NCI-H146 treated with DMSO at 0.1 percent for 48 hours (cell line): ENCODE measurements at regions not wholly inside any gene's neighbourhood (a gene's known extent, or its start where the extent isn't known, plus 50 kb on each side); places are given as distances from the start of the nearest gene placed in this dataset.

ENCODE experiments used
- DNase-seq: peaks from one replicate; lab custom pipeline; 2025; ENCODE audit not compliant: unreplicated experiment; lab: John Stamatoyannopoulos, UW

DNA sequence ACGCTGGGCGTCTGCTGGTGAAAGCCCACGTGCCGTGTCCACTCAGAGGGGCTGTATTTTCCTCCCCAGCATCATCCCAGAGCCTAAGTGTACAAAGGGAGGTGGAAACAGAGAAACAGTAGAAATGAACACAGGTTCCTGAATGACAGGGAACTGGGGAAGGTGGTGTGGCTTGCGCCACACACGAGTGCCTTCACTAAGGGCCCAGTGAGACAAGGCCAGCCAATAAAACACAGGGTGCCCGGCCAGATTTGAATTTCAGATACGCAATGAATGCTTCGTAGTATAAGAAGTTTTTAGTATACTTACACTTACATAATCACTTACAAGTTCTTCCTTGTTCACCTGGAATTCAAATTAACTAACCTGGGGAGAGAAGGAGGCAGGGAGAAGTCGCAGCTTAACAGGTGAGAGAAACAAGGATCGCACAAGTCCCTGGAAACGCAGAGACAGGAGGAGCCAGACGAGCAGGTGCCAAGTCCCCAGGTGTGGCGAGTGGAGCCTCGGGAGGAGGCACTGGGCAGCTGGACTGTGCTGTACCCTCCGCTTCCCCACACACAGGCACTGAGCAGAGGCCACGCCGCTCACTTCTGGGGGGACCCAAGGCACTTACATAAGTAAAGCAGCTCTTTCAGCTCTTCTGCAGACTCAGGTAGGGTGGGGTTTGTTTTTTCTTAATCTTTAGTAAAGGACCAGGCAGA is 105.2 kb upstream of the MGMT start:
- no peak for DNase-seq

DNA sequence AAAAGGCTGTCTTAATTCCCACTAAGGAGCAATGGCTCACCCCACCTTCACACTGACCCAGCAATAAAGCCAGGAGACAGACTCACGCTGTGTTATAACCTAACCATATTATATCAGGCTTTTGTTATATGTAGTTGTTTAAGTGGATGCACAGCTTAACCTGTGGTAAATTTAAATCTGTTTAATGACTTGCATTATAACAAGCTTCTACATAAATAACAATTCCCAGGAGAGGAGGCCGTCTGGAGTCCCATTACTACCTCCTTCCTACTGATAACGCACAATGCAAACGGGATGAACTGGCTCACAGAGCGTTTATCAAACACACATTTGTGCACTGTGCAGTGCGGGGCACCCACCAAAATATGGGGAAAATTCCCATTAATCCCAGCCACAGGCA is 102.1 kb upstream of the MGMT start:
- no peak for DNase-seq

DNA sequence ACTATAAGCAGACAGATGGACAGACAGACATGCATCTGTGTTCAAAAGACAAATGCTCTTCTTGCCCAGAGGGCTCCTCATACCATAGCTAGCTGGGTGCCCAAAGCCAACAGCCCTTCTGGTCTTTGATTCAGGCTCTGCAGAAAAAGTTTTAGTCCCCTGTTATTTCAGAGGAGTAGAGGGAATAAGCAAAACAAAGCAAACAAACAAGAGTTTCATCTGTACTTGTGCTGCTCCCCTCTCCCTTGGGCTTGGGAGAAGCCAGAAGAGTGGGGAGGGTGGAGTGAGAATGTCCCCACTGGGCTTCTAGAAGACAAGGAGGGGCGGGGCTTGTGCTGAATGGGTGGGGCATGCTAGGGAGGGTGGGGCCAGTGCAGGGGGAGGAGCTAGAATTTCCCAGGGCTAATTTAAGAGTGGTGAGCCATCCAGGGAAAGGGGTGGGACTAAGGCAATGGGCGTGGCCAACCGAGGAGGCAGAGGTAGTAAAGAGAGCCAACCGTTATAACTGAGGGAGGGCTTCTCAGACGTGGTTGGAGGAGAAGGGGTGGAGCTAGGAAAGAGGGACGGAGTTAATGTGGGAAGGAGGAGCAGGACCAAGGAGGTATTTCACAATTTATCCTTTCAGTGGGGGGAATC is 101.2 kb upstream of the MGMT start:
- no peak for DNase-seq

DNA sequence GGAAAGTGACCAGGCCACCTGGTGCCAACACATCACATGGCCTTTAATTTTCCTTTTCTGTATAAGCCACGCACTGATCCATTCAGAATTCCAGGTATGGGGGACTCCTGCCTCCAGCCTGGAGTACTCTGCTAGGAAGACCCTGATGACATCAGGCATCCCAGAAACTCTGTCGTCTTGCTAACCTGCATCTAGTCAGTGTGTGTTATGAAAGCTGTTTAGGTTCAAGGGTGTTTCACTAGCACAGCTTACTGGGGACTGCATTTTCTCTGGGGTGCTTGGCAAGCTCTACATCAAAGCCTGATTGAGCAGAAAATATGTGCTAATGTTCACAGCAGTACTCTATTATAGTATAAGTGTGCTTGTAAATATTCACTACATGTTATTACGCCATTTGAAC is 100.6 kb upstream of the MGMT start:
- no peak for DNase-seq

DNA sequence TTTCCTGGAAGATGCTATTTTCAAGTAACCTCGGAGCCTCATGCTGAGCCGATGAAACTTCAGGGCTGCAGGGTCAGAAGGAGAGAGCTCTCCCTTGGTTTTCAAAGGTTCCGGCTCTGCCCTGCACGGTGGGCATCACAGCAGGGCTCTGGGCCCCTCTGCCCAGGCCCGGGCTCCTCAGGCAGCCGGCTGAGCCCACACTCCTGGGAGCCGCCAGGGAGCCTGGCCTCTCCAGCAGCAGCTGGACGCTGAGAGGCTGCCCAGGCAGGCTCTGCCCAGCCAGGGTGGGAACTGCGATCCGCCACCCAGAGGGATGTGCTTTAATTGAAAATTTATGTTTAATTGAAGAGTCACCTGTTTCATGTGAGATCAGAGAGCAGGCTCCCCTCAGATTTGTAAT is 97.5 kb upstream of the MGMT start:
- DNase-seq = no peak

DNA sequence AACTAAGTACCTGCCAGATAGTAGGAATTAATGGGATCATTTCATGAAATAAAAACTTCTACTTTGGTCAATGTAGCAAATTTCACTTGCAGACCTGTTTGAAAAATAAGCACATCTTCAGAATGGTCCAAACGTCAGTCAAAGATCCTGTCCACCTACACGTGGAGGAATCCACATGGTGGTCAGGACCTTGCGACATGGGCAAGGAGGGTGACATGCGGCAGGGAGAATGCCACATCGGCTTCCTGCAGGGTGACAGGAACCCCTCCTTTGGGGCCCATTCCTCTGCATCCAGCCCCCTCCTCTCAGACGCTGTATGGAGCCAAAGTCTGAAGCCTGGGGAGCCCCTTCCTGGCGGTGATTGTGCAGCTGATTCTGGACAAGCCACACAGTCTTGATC is 95.5 kb upstream of the MGMT start:
- DNase-seq = no peak

DNA sequence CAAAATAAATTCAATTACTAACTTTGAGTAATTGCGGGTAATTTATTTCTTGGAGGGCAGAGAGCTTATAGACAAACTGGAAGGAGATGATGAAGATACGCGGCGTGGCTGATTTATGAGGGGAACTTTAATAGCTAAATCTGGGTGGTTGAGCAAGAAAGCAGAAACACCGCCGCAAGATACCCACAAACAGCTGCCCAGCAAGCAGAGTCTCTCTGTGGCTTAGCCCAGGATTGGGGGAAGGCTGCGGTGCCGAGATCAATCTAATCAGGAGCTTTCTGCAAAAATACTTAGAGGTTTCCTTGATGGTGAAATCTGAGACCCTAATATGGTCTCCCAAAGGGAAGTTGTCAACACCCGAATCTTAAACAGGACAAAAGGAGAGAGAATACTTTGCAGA is 94.9 kb upstream of the MGMT start:
- DNase-seq = no peak

DNA sequence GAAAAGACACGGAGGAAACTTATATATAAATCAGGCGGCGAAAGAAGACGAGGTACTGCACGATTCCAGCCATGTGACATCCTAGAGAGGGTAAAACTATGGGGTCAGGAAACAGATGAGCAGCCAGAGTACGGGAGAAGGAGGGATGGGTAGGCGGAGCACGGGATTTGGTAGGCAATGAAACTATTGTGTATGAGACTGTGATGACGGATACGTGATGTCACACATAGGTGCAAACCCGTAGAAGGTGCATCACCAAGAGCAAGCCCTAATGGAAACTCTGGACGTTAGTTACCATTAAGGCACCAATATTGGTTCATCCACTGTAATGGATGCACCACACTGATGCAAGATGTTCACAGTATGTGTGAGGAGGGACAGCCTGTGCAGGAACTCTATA is 93.8 kb upstream of the MGMT start:
- DNase-seq = no peak

DNA sequence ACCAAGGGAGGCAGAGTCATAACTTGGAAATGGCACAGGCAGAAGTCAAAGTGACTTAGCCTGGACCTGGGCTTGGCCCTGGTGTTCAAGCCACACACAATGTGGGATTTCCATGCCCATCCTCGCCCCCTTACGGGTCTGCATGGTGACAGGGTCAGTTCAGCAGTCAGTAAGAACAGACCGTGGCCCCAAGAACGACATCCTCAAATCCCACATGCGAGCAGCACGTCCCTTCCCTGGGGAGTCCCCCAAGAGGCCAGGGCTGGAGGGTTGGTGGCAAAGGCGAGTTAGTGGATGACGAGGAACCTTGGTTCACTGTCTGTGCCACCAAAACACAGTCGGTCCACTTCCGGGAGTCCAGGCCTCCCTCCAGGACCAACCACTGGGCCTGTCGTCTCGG is 93.3 kb upstream of the MGMT start:
- no peak for DNase-seq

DNA sequence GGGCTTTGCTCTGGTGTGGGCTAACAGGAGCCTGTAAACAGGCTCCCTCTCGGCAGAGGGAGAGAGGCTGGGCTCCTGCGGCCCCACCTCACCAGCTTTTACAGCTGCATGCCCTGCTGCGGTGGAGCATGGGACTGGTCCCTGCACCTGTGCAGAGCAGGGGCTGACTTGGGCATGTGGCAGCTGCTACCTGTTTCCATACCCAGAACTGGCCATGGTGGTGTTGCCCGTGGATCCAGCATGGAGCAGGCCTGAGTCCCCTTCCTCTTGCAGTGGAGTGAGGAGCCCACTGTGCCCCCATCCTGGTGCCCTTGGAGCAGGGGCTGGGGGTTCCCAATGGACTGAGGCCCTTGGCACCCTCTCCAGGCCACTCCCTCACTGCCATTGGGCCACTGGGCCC is 91.9 kb upstream of the MGMT start:
- no peak for DNase-seq

DNA sequence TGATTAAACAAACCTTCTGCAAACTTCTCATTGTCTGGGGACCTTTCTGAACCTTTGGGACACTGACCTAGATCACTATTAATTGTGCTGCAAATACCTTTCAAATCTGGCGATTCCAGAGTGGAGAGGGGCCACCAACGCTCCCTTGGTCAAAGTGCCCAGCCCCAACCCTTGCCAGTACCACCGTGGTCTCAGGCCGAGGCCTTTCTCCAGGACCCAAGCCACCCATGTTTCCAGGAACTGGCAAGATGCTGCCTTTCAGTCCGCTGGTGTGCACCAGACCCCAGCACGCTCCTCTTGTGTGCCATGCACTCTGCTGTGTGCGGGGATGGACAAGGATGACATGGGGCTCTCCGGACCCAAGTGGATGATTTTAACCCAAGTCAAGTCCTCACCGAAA is 91.1 kb upstream of the MGMT start:
- no peak for DNase-seq

DNA sequence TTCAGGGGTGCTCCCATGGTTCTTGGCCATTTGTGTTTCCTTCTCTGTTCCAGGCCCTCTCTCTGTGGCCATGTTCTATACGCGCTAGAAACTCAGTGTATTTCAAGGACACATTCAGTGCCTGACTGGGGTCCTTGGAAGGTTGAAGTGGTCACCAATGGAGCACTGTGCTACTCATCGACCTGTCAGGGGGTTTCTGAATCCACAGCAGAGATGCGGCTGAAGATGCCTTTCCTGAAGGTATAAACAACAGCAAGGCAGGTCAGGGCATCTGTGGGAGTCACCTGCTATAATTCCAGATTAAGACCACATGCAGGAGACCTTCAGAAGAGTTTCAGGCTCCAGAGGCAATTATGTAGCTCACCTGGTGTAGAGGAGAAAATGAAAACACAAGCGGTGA is 86.8 kb upstream of the MGMT start:
- DNase-seq = no peak

DNA sequence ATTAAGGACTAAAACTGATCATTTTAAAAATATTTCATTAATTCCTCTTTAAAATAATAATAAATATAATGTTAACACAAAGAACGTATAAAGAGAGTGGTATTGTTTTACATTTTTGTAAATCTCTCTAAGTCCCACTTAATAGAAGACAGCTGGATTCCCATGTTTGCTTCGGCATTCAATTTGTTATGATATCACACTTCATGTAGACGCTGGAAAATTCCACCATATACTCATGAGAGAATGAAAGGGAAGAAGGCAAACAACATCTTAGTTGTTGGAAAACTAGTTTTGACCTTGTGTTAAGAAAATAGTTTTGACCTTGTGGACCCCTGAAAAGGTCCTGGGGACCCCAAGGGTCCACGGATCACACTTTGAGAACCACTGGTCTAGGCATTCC is 85.3 kb upstream of the MGMT start:
- DNase-seq = no peak

DNA sequence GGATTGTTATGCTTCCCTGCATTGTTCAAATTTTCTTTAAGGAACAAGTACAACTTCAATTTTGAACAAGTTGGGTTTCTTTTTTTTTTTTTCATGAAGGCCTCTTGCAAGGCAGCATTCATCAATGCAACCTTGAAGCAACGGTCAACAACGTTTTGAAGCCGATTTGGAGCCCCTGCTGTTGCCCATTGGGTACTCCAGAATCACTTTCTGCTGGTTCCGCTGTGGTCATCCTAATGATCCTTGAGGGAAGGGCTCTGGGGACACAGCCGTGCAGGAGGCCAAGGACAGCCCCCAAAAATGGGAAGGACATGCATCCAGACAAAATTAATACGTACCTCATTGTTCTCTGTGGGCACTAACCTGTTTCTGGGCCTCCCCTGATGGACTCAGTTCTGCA is 84.6 kb upstream of the MGMT start:
- no peak for DNase-seq

DNA sequence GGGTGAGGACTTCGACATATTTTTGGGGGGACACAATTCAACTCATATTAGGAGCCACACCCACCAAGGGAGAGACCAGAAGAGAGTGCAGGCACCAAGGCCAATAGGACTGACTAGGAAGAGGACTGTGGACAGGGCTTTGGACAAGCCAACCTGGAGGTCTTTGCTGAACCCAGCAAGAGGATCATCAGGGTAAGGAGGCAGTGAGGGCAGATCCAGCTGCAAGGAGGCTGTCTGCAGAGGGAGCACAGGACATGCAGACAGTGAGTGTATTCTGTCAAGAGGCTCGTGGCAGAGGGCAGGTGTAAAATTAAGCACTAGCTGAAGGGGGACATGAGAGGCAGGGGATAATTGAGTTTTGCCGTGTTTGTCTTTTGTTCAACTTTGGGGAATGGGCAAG is 83.4 kb upstream of the MGMT start:
- no peak for DNase-seq

DNA sequence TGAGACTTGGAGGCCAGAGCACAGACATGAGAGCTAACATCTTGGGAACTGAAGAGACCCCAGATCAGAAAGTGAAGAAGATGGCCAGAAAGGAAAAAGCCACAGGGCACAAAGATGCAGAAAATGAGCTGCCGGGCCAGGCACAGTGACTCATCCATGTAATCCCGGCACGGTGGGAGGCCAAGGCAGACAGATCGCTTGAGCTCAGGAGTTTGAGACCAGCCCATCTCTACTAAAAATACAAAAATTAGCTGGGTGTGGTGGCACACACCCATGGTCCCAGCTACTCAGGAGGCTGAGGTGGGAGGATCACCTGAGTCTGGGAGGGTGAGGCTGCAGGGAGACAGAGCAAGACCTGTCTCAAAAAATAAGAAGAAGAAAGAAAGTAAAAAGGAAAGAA is 81.4 kb upstream of the MGMT start:
- no peak for DNase-seq

DNA sequence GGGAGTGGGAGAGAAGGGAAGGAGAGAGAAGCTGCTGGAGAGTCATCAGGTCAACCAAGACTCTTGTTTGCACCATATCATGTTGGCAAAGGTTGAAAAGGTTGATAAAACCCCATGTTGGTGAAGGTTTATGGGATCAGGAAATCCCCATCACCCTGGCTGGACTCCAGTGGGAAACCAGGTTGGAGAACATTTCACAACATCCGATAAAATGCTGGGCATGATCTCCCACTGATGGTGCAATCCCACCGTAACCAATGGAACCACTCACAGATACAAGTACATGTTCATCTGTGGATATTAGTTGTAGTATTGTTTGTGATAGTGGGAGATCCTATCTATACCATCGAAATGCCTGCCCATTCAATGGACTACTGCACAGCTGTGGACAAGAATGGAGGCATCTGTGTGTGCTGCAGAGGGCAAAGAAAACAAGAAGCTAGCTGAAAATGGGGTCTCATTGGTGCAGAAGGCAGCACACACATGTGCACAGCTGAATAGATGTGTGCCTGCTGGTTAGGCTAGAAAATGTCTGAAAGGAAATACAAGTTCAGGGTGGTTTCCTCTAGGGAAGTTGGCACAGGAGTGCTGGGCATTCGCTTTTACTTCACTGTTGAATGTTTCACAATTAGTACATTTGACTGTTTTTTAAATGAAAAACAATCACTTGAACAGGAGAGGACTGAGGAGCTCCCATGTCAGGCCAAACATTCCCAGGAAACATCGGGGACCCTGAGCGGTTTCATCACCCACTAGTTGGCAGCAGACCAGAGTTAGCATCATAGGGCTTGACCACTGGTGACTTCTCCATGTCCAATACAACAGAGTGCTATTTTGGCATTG is 80.4 kb upstream of the MGMT start:
- DNase-seq = no peak

DNA sequence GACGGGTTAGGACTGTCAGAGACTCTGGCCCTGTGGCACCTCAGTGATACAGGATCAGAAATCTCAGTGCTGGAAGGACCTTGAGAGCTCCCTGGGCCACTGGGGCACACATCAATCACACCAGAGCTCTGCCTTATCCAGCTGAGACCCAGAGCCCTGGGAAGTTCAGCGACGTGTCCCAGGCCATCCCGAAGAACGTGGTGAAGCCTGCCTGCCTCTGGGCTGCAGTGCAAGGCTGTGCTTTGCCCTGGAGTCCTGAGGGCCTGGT is 79.8 kb upstream of the MGMT start:
- no peak for DNase-seq

DNA sequence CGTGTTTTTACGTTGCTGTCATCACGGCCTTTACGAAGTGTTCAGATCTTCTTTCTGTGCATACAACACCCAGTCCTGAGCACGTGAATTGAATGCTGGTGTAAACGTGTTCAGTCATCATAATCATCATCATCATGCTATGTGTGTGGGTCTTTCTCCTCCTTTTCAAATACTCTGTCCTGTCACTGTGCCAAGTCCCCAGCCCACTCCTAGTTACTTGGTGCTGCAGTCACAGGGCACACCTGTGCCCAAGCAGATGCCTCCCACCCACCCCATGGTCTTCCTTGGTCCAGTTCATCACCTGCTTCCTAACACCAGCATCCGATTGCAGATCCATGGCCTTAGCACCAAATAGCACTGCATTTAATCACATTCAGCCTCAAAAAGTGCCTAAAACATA is 78.6 kb upstream of the MGMT start:
- no peak for DNase-seq

DNA sequence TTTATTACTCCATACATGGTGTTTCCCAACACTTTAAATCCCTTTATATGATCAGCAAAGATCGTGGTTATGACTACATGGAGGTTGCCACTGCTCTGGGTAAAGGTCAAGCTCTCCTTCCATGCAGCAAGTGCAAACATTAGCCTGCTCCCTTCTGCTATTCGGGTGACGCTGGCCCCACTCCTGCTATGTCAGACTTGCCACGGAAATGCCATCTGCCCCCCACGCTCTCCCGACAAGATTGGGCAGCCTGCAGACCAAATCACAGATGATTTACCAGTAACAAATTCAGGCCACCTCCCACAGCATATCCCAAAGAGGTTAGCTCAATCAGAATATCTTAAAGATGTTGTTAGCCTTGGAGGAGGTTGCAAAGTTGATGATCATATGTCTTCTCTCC is 77.8 kb upstream of the MGMT start:
- DNase-seq = no peak

DNA sequence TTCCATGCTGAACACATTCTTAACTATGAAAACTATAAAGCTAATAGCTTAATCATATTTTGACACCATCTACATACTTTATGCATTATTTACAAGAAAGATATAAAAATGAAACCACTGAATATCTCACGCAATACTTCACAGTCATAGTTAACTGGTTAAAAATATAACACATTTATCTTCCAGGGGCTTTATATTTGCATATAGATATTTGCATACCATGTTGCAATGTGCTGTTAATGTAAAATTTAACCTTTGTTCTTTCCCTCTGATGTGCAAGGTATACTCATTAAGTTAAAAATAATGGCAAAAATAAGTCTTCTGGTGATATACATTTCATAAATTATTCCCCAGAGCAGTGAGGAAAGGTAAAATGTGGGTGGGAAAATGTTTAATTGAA is 76.9 kb upstream of the MGMT start:
- DNase-seq = no peak

DNA sequence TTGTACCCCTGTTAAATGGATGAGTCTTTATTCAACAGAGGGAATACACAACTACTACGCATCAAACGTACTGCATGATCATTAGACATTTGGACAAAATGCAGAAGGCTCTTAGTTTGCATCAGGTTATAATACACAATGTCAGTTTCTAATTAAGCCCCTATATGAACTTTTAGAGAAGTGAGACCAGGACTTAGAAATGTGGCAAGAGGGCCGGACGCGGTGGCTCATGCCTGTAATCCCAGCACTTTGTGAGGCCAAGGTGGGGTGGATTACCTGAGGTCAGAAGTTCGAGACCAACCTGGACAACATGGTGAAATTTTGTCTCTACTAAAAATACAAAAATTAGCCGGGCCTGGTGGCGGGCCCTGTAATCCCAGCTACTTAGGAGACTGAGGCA is 76.3 kb upstream of the MGMT start:
- no peak for DNase-seq

DNA sequence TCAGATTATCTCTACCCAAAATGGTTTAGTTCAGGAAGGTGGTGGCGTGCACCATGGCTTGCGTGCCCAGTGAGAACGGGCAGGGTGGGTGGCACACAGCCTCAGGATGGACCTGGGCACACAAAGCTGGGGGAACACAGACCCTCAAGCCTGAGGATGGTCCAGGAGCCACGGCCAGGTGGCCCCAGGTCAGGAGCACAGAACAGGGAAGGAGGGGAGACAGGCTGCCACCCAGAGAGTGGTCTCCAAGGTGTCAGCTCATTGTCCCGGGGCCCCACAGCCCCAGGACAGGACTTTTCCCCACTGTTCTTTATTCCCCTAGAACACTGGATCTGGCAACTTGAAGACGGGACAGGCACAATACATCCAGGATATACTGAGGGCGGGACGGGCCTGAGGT is 75.6 kb upstream of the MGMT start:
- DNase-seq = no peak
